ENCODE measurements at regions not wholly inside any gene's neighbourhood (a gene's known extent, or its start where the extent isn't known, plus 50 kb on each side); places are given as distances from the start of the nearest gene placed in this dataset.
A peak's percentile ranks its signal among the peaks of the same experiment; 100 is the strongest.

- no peak for DNase-seq
- in situ Hi-C loops (cut with HindIII; ENCODE audit: low pct_ligation_motif_present, low pct_unique_long_range_greater_than_20kb, low sequenced_read_pairs), result no loop called here
Observed at GRCh38 chr1:34529935-34530859, 224.7 kb upstream of the GJB5 start.

- in situ Hi-C loops (cut with HindIII; ENCODE audit: low pct_ligation_motif_present, low pct_unique_long_range_greater_than_20kb, low sequenced_read_pairs), result no loop called here
- DNase-seq, result no peak
Observed at GRCh38 chr1:34532113-34532512, 222.7 kb upstream of the GJB5 start.

GRCh38 chr1:34538481-34538880, 216.4 kb upstream of the GJB5 start:
- in situ Hi-C loops (cut with HindIII; ENCODE audit: low pct_ligation_motif_present, low pct_unique_long_range_greater_than_20kb, low sequenced_read_pairs), result no loop called here
- no peak for DNase-seq

GRCh38 chr1:34547046-34547674, 207.7 kb upstream of the GJB5 start:
- DNase-seq, result no peak
- in situ Hi-C loops (cut with HindIII; ENCODE audit: low pct_ligation_motif_present, low pct_unique_long_range_greater_than_20kb, low sequenced_read_pairs), result no loop called here

GRCh38 chr1:34549199-34549598, 205.6 kb upstream of the GJB5 start:
- peak; percentile 35 for DNase-seq
- in situ Hi-C loops (cut with HindIII; ENCODE audit: low pct_ligation_motif_present, low pct_unique_long_range_greater_than_20kb, low sequenced_read_pairs), result no loop called here

- in situ Hi-C loops (cut with HindIII; ENCODE audit: low pct_ligation_motif_present, low pct_unique_long_range_greater_than_20kb, low sequenced_read_pairs), result no loop called here
- no peak for DNase-seq
Observed at GRCh38 chr1:34578306-34578705, 176.5 kb upstream of the GJB5 start.

- no peak for DNase-seq
- in situ Hi-C loops (cut with HindIII; ENCODE audit: low pct_ligation_motif_present, low pct_unique_long_range_greater_than_20kb, low sequenced_read_pairs), result no loop called here
Observed at GRCh38 chr1:34582356-34582755, 172.5 kb upstream of the GJB5 start.

GRCh38 chr1:34587761-34588160, 167.1 kb upstream of the GJB5 start:
- DNase-seq, result no peak
- in situ Hi-C loops (cut with HindIII; ENCODE audit: low pct_ligation_motif_present, low pct_unique_long_range_greater_than_20kb, low sequenced_read_pairs), result no loop called here

- DNase-seq, result peak; percentile 3
- in situ Hi-C loops (cut with HindIII; ENCODE audit: low pct_ligation_motif_present, low pct_unique_long_range_greater_than_20kb, low sequenced_read_pairs), result no loop called here
Observed at GRCh38 chr1:34590211-34590623, 164.6 kb upstream of the GJB5 start.

GRCh38 chr1:34591751-34592629, 162.9 kb upstream of the GJB5 start:
- no peak for DNase-seq
- in situ Hi-C loops (cut with HindIII; ENCODE audit: low pct_ligation_motif_present, low pct_unique_long_range_greater_than_20kb, low sequenced_read_pairs), result no loop called here

- peak; percentile 47 for DNase-seq
- in situ Hi-C loops (cut with HindIII; ENCODE audit: low pct_ligation_motif_present, low pct_unique_long_range_greater_than_20kb, low sequenced_read_pairs), result no loop called here
Observed at GRCh38 chr1:34597877-34598514, 156.9 kb upstream of the GJB5 start.

- in situ Hi-C loops (cut with HindIII; ENCODE audit: low pct_ligation_motif_present, low pct_unique_long_range_greater_than_20kb, low sequenced_read_pairs), result no loop called here
- DNase-seq, result no peak
Observed at GRCh38 chr1:34602907-34603306, 151.9 kb upstream of the GJB5 start.

- in situ Hi-C loops (cut with HindIII; ENCODE audit: low pct_ligation_motif_present, low pct_unique_long_range_greater_than_20kb, low sequenced_read_pairs), result no loop called here
- no peak for DNase-seq
Observed at GRCh38 chr1:34603594-34603993, 151.3 kb upstream of the GJB5 start.

- no peak for DNase-seq
- in situ Hi-C loops (cut with HindIII; ENCODE audit: low pct_ligation_motif_present, low pct_unique_long_range_greater_than_20kb, low sequenced_read_pairs), result no loop called here
Observed at GRCh38 chr1:34606504-34606903, 148.3 kb upstream of the GJB5 start.

GRCh38 chr1:34610063-34610462, 144.8 kb upstream of the GJB5 start:
- in situ Hi-C loops (cut with HindIII; ENCODE audit: low pct_ligation_motif_present, low pct_unique_long_range_greater_than_20kb, low sequenced_read_pairs), result no loop called here
- no peak for DNase-seq

GRCh38 chr1:34611571-34611970, 143.3 kb upstream of the GJB5 start:
- in situ Hi-C loops (cut with HindIII; ENCODE audit: low pct_ligation_motif_present, low pct_unique_long_range_greater_than_20kb, low sequenced_read_pairs), result no loop called here
- no peak for DNase-seq

- in situ Hi-C loops (cut with HindIII; ENCODE audit: low pct_ligation_motif_present, low pct_unique_long_range_greater_than_20kb, low sequenced_read_pairs), result no loop called here
- no peak for DNase-seq
Observed at GRCh38 chr1:34612091-34612827, 142.6 kb upstream of the GJB5 start.

Data from ACHN (cell line).